CD4-positive, alpha-beta T cell treated with Interleukin-17A for 1 hour (primary cell): ENCODE measurements at regions not wholly inside any gene's neighbourhood (a gene's known extent, or its start where the extent isn't known, plus 50 kb on each side); places are given as distances from the start of the nearest gene placed in this dataset.
"Not testable (repeated sequence)": the region's sequence is repeated elsewhere in the genome, so short reads cannot be mapped to it uniquely, and the experiment has no call there.

ENCODE experiments used
- DNase-seq: peaks from one replicate; pipeline ENCODE4 v3.0.0-alpha.2; 2020

DNA sequence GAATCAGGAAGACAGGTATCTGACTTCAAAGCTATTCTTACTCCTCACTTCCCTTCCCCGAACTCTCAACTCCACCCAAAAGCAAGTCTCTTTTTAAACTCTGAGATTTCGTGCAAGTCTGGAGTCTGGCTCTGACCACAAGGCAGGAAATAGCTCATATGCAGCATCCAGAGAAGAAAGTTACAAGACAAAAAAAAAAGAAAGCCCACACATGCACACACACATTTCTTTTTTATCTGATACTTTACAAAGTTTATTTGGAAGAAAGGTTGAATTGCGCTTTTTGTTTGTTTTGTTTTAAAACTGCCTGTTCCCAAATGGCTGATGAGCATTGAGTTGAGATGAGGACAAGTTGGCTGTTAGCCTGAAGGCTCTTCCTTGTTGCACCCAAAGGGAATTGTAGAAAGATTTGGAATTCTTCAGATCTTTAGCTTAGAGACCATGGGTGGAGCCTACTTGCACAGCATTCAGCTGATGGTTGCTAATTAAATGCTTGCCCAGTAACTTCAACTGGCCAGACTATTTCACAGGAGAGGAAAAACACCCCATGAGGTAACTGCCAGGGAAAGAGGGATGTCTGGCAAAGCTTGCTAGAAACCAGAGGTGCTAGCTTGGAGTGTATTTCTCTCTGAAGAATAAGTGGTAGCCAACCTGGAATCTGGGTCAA is 490.3 kb downstream of the TTLL7 start:
- peak; percentile 67 for DNase-seq

DNA sequence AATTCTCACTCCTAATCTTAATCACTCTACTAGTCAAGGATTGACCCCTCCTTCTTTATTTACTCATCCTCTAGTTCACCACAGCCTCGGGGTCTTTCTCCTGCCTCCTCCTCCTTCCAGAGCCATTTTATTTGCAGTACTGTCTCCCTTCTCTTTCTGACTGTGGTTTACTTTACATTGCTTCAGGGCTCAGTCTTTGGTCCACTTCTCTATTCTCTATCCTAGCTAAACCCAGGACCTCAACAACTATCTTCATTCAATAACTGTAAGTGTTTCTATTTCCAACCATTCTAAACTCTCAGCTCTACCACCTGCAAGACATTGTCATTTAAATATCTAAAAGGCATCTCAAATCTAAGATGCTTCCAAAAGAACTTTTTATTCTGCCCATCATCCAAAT is 493.8 kb downstream of the TTLL7 start:
- DNase-seq, result no peak

DNA sequence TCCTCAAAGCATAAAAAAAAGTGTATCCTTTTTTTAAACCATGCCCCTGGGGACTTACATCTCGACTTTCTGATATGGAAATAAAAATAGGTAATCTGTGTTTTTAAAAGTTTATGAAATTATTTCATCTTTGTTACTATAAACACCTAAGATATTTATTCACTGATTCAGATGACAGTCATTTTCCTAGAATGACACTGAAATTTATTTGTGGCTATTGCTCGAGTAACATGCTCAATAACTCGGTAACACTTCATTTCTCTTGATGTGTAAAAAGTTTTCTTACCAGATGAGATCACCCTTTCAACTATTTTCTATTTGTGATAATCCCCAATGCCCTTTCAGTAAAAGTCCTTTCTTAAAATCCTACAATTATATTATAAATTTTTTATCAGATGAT is 495.8 kb downstream of the TTLL7 start:
- no peak for DNase-seq

GRCh38 chr1:83500987-83501591 is 497.8 kb downstream of the TTLL7 start:
- no peak for DNase-seq

GRCh38 chr1:83500531-83500930 is 498.4 kb downstream of the TTLL7 start:
- no peak for DNase-seq

- DNase-seq, result no peak
These were observed 498.9 kb downstream of the TTLL7 start for GRCh38 chr1:83499998-83500397.

DNA sequence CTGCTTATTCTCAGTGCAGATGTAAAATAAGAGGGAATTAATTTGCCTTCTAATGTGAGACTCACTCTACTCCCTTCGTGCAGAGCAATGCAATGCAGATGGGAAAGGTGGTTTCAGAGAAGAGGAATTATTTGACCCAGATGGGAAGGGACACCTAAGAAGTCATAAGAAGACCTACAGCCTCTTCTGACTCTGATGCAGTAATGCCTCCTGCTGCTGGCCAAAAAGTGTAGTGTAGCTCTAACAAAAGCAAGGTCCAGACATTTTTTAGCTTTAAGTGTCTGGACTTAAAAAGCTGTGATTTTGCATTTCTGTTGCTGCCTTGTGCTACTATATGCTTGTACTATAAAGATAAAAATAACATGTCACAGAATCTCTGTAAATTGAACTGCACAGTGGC is 501.4 kb downstream of the TTLL7 start:
- no peak for DNase-seq

DNA sequence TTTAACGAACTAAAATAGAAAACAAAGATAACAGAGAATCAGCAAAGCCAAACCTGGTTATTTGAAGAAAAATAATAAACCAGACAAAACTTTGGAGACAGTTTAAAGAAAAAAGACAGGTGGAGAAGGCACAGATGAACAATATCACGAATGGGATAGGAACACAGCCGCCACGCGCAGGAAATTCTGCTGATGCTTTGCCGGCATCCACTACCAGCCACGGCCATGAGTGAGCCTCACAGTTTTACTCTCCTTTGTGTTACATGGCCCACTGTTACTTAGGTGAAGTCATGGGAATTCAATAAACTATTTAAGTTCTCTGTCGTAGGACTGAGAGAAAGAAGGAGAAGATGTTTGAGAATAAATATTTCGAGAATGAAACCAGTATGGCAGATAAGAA is 503.4 kb downstream of the TTLL7 start:
- no peak for DNase-seq

DNA sequence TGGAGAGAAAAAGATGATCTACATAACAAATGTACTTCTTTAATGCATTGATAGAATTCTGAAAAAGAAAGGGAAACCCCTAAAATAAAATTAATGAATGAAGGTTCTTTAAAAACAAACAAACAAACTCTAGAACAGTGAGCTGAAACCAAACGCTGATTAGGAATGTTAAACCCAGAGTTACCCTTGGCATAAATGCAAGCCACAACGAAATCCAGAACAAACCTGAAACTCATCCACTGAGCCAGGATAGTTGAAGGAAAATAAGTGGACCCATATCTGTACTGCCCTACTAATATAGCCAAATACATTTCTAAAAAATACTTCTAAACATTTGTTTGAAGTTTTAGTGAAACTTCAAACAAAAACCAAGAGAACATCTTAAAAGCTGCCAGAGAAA is 505.3 kb downstream of the TTLL7 start:
- no peak for DNase-seq

- no peak for DNase-seq
These were observed 507.0 kb downstream of the TTLL7 start for GRCh38 chr1:83491930-83492329.

- no peak for DNase-seq
These were observed 507.9 kb downstream of the TTLL7 start for GRCh38 chr1:83490988-83491387.

GRCh38 chr1:83488105-83488504 is 510.8 kb downstream of the TTLL7 start:
- DNase-seq, result peak; percentile 13

DNA sequence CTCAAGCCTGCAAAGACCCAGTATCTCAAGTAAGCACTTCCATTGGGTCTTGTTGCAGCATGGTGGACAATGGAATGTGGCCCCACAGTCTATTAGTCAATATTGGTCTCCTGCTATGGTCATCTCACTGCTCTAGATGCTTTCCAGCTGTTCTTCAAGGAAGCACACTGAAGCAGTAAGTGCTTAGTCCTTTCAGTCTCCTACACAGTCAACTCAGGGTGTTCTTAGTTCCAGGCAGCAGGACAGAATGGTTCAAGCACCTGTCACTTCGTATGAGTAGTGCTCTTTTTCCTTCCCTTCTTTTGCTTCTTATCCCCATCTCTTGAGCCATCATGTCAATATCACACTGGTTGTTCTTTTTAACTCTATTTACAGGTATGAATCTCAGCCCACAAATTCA is 511.5 kb downstream of the TTLL7 start:
- not testable (repeated sequence) for DNase-seq

DNA sequence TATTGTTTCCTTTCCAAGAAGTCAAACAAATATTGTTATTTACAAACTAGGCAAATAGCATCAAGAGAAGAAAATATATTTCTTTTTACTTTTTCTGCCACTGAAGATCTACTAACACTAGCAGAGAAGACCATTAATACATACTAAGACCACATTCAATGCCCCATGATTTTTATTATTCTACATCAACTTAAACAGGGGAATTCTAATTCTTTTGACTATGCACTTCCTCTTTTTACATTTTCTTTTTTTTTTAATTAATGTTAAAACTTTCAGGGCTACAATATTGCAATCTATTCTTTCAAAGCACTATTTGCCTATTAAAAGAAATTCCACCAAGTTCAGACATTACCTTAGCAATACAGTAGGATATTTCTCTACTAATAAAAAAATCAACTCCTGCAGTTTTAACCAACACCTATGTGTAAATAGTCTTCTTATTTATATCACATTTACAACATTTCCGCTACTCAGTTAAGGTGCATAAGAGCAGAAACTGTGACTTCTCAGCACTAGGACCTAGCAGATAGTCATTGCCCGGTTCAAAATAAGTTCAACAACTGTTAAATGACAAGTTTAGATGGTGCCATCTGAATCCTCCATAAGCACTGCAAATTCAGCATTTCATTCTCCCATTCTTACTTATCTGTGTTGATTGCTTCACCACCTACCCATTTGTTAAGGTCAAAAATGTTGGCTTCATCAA is 513.5 kb downstream of the TTLL7 start:
- DNase-seq, result not testable (repeated sequence)

- not testable (repeated sequence) for DNase-seq
These were observed 517.6 kb downstream of the TTLL7 start for GRCh38 chr1:83481284-83481683.

DNA sequence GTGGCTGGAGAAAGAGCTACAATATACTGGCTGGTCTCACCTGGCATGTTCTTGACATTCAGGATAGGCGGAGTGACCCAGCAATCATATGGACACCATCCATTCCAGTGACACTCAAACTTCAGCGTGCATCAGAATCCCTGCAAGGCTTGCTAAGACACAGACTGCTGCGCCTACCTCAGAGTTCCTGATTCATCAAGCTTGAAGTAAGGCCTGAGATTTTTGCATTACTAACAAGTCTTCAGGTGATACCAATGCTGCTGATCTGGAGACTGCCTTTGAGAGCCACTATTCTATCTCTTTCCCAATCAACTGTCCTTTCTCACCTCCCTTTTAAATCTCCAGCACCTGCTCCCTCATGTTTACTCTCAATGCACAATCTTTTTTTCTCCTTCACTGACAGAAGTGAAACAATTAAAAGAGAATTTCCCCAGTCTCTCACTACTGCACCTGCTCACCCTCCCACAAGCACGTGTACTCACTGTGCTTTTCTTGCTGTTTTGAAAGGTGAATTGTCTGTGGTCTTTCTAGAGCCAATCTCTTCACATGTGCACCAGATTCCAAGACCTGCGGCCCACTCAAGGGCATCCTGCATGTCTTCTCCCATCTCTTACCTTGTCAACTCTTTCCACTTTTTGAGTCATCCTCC is 519.2 kb downstream of the TTLL7 start:
- not testable (repeated sequence) for DNase-seq

DNA sequence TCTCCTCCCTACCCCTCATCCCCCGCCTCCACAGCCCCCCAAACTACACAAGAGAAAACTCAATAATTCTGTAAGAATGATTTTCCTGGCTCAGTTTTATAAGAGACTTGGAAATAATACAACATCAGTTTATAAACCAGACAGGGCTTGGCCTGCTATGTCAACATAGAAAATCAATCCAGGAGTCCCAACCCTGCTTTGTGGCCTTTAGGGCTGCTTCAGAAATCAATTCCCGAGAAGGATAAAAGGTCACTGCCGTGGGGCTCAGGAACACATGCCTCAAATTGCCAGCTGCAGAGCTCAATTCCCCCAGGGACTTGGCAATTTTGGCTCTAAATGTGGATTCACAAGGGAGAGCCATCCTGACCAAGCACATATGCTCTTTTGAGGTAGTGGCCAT is 520.8 kb downstream of the TTLL7 start:
- not testable (repeated sequence) for DNase-seq

- DNase-seq, result not testable (repeated sequence)
These were observed 522.4 kb downstream of the TTLL7 start for GRCh38 chr1:83476518-83476917.

GRCh38 chr1:83474946-83475345 is 524.0 kb downstream of the TTLL7 start:
- DNase-seq, result not testable (repeated sequence)

DNA sequence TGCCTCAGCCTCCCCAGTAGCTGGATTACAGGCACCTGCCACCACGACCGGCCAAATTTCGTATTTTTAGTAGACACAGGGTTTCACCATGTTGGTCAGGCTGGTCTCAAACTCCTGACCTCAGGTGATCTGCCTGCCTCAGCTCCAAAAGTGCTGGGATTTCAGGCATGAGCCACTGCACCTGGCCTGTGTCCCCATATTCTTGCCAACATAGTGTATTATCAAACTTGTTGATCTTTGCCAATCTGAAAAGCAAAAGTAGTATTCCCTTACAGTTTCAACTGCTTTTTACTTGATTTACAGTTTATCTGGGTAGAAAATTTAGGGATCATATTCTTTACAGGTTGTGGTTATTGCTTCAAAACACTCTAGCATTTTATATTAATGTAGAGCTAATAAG is 524.9 kb downstream of the TTLL7 start:
- not testable (repeated sequence) for DNase-seq

DNA sequence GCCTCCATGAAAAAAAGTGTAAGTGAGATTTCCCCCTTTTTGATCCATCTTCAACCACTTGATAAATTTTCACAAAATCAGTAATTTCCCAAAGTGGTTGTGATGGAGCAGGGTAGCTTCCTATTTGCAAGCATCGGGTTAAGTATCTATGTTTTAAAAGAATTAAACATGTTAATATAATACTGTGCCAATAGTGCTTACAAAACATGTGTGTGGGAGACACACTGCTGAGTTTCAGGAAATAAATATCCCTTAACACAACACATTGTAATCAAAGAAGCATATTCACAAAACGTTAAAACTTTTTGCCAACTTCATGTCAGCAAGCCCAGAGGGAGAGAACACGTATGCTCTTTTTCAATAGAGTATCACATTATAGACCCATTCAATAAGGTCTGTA is 526.9 kb downstream of the TTLL7 start:
- DNase-seq, result not testable (repeated sequence)

DNA sequence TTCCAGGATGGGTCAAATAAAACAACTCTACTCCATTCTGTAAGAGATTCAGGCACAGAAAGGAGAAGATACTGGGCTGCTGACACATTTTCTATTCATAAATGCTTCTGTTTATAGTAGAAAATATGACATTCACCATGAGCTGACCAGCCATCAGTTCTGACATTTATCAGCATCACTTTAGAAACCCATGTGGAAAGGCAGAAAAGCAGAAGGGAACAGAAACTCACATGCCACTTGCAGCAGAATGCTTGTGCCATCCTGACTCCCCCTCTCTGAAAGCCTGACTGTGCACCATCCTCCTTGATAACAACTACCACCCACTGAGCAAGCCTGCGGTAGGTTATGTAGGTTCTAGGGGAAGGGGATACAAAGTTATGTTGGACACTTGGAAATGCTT is 527.7 kb downstream of the TTLL7 start:
- DNase-seq, result not testable (repeated sequence)

DNA sequence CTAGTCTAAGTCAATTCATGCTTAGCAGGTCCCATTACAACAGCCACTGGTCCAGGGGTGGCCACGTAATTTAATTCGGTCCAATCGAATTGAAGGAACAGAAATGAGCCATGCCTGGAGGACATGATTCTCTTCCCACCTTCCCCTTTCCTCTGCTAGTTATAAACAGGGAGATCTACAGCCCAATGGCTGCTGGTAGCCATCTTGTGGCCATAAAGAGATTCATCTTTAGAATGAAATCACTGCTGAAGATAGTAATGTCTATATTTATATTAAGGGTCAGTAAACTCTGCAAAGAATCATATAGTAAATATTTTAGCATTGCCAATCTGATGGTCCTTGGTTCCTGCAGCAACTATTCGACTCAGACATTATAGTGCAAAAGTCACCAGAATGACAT is 530.6 kb downstream of the TTLL7 start:
- DNase-seq, result not testable (repeated sequence)
